ENCODE measurements at regions not wholly inside any gene's neighbourhood (a gene's known extent, or its start where the extent isn't known, plus 50 kb on each side); places are given as distances from the start of the nearest gene placed in this dataset.

GRCh38 chr6:87808005-87808757 lies 106.1 kb upstream of the AKIRIN2 start:
- Histone ChIP-seq H4K91ac (ENCODE audit: low read depth, low read length) (no peak overlapping the region), H4K8ac (ENCODE audit: low read depth, low read length) (no peak overlapping the region), H3K79me2 (ENCODE audit: control insufficient read depth, insufficient read depth, low read length, poor library complexity) (no peaks in the 10 kb centered on the region), H3K27ac (ENCODE audit: low read depth, low read length) (no peak overlapping the region), H3K4me1 (ENCODE audit: control insufficient read depth in 1 of 2, insufficient read depth in 2 of 2, low read length in 2 of 2) (no peaks in the 10 kb centered on the region), H3K4me2 (ENCODE audit: low read length) (no peak overlapping the region), H2BK120ac (ENCODE audit: insufficient read depth, low read length, poor library complexity) (no peak overlapping the region), H3K9me3 (ENCODE audit: insufficient read depth, low read depth, low read length) (peaks cover 2% of the 10 kb centered on the region), H2AK5ac (ENCODE audit: low read length) (no peak overlapping the region), H2AFZ (ENCODE audit: insufficient read depth, low read length, poor library complexity) (no peak overlapping the region), H3K79me1 (ENCODE audit: low read length) (no peaks in the 10 kb centered on the region), H3K23ac (ENCODE audit: low read length) (no peak overlapping the region), H3K27me3 (ENCODE audit: insufficient read depth, low read length) (no peaks in the 10 kb centered on the region), H3K18ac (ENCODE audit: low read length) (no peak overlapping the region), H3K36me3 (ENCODE audit: control insufficient read depth in 1 of 2, insufficient read depth in 2 of 2, low read length in 2 of 2) (no peaks in the 10 kb centered on the region), H3K14ac (ENCODE audit: low read length) (no peak overlapping the region), H2BK12ac (ENCODE audit: low read length) (no peak overlapping the region), H2BK5ac (ENCODE audit: low read depth, low read length, poor library complexity) (no peak overlapping the region), H3K4ac (ENCODE audit: low read depth, low read length) (no peak overlapping the region), H4K12ac (ENCODE audit: low read depth, low read length) (no peak overlapping the region), H3K4me3 (ENCODE audit: low read depth, low read length) (no peak overlapping the region), H3K9ac (ENCODE audit: low read length) (no peak overlapping the region)
- no CpG with 5 or more reads among the region's 5 CpGs for WGBS (ENCODE audit: extremely low coverage, insufficient coverage, insufficient read length)
- DNase-seq: peak in 1 of 2 donors; percentile 22

GRCh38 chr6:87807475-87807874 lies 105.4 kb upstream of the AKIRIN2 start:
- H3K4me1 ChIP-seq (ENCODE audit: control insufficient read depth in 1 of 2, insufficient read depth in 2 of 2, low read length in 2 of 2): no peaks in the 10 kb centered on the region
- H3K79me1 ChIP-seq (ENCODE audit: low read length): no peaks in the 10 kb centered on the region
- H3K4me2 ChIP-seq (ENCODE audit: low read length): no peak overlapping the region
- H3K27ac ChIP-seq (ENCODE audit: low read depth, low read length): no peak overlapping the region
- no peak overlapping the region for H3K14ac ChIP-seq (ENCODE audit: low read length)
- H3K4me3 ChIP-seq (ENCODE audit: low read depth, low read length): no peak overlapping the region
- no peak overlapping the region for H3K9ac ChIP-seq (ENCODE audit: low read length)
- H3K79me2 ChIP-seq (ENCODE audit: control insufficient read depth, insufficient read depth, low read length, poor library complexity): no peaks in the 10 kb centered on the region
- H2BK12ac ChIP-seq (ENCODE audit: low read length): no peak overlapping the region
- H4K91ac ChIP-seq (ENCODE audit: low read depth, low read length): no peak overlapping the region
- H3K27me3 ChIP-seq (ENCODE audit: insufficient read depth, low read length): no peaks in the 10 kb centered on the region
- H4K12ac ChIP-seq (ENCODE audit: low read depth, low read length): no peak overlapping the region
- no peak overlapping the region for H4K8ac ChIP-seq (ENCODE audit: low read depth, low read length)
- no peak for DNase-seq
- no peak overlapping the region for H2AFZ ChIP-seq (ENCODE audit: insufficient read depth, low read length, poor library complexity)
- H2AK5ac ChIP-seq (ENCODE audit: low read length): no peak overlapping the region
- H2BK5ac ChIP-seq (ENCODE audit: low read depth, low read length, poor library complexity): no peak overlapping the region
- no peak overlapping the region for H3K23ac ChIP-seq (ENCODE audit: low read length)
- no peak overlapping the region for H2BK120ac ChIP-seq (ENCODE audit: insufficient read depth, low read length, poor library complexity)
- no peaks in the 10 kb centered on the region for H3K36me3 ChIP-seq (ENCODE audit: control insufficient read depth in 1 of 2, insufficient read depth in 2 of 2, low read length in 2 of 2)
- no peak overlapping the region for H3K18ac ChIP-seq (ENCODE audit: low read length)
- WGBS (ENCODE audit: extremely low coverage, insufficient coverage, insufficient read length): no CpG with 5 or more reads among the region's 4 CpGs
- no peak overlapping the region for H3K4ac ChIP-seq (ENCODE audit: low read depth, low read length)
- H3K9me3 ChIP-seq (ENCODE audit: insufficient read depth, low read depth, low read length): peaks cover 2% of the 10 kb centered on the region

- Histone ChIP-seq H2BK12ac (ENCODE audit: low read length) (no peak overlapping the region), H3K9me3 (ENCODE audit: insufficient read depth, low read depth, low read length) (no peaks in the 10 kb centered on the region), H3K27ac (ENCODE audit: low read depth, low read length) (no peak overlapping the region), H3K4ac (ENCODE audit: low read depth, low read length) (no peak overlapping the region), H3K79me2 (ENCODE audit: control insufficient read depth, insufficient read depth, low read length, poor library complexity) (no peaks in the 10 kb centered on the region), H2BK5ac (ENCODE audit: low read depth, low read length, poor library complexity) (no peak overlapping the region), H3K9ac (ENCODE audit: low read length) (no peak overlapping the region), H2AK5ac (ENCODE audit: low read length) (no peak overlapping the region), H3K4me3 (ENCODE audit: low read depth, low read length) (no peak overlapping the region), H3K27me3 (ENCODE audit: insufficient read depth, low read length) (no peaks in the 10 kb centered on the region), H3K4me2 (ENCODE audit: low read length) (no peak overlapping the region), H3K36me3 (ENCODE audit: control insufficient read depth in 1 of 2, insufficient read depth in 2 of 2, low read length in 2 of 2) (no peaks in the 10 kb centered on the region), H3K18ac (ENCODE audit: low read length) (no peak overlapping the region), H2BK120ac (ENCODE audit: insufficient read depth, low read length, poor library complexity) (no peak overlapping the region), H3K23ac (ENCODE audit: low read length) (no peak overlapping the region), H4K12ac (ENCODE audit: low read depth, low read length) (no peak overlapping the region), H2AFZ (ENCODE audit: insufficient read depth, low read length, poor library complexity) (no peak overlapping the region), H4K91ac (ENCODE audit: low read depth, low read length) (no peak overlapping the region), H4K8ac (ENCODE audit: low read depth, low read length) (no peak overlapping the region), H3K79me1 (ENCODE audit: low read length) (no peaks in the 10 kb centered on the region), H3K4me1 (ENCODE audit: control insufficient read depth in 1 of 2, insufficient read depth in 2 of 2, low read length in 2 of 2) (no peaks in the 10 kb centered on the region), H3K14ac (ENCODE audit: low read length) (no peak overlapping the region)
- WGBS (ENCODE audit: extremely low coverage, insufficient coverage, insufficient read length): 100% methylated on average over 2 of the region's 4 CpGs
- no peak for DNase-seq
These were observed 104.6 kb upstream of the AKIRIN2 start for GRCh38 chr6:87806635-87807034.

GRCh38 chr6:87806099-87806498 lies 104.1 kb upstream of the AKIRIN2 start:
- H3K27me3 ChIP-seq (ENCODE audit: insufficient read depth, low read length): no peaks in the 10 kb centered on the region
- H3K18ac ChIP-seq (ENCODE audit: low read length): no peak overlapping the region
- H4K91ac ChIP-seq (ENCODE audit: low read depth, low read length): no peak overlapping the region
- no peak overlapping the region for H2BK5ac ChIP-seq (ENCODE audit: low read depth, low read length, poor library complexity)
- H2AFZ ChIP-seq (ENCODE audit: insufficient read depth, low read length, poor library complexity): no peak overlapping the region
- no peak overlapping the region for H3K4ac ChIP-seq (ENCODE audit: low read depth, low read length)
- no CpG with 5 or more reads among the region's 1 CpG for WGBS (ENCODE audit: extremely low coverage, insufficient coverage, insufficient read length)
- no peak overlapping the region for H3K23ac ChIP-seq (ENCODE audit: low read length)
- H2BK120ac ChIP-seq (ENCODE audit: insufficient read depth, low read length, poor library complexity): no peak overlapping the region
- H4K8ac ChIP-seq (ENCODE audit: low read depth, low read length): no peak overlapping the region
- no peaks in the 10 kb centered on the region for H3K79me2 ChIP-seq (ENCODE audit: control insufficient read depth, insufficient read depth, low read length, poor library complexity)
- no peak overlapping the region for H2AK5ac ChIP-seq (ENCODE audit: low read length)
- no peak overlapping the region for H3K4me3 ChIP-seq (ENCODE audit: low read depth, low read length)
- DNase-seq: no peak
- H3K27ac ChIP-seq (ENCODE audit: low read depth, low read length): no peak overlapping the region
- H3K4me1 ChIP-seq (ENCODE audit: control insufficient read depth in 1 of 2, insufficient read depth in 2 of 2, low read length in 2 of 2): no peaks in the 10 kb centered on the region
- no peak overlapping the region for H2BK12ac ChIP-seq (ENCODE audit: low read length)
- no peak overlapping the region for H4K12ac ChIP-seq (ENCODE audit: low read depth, low read length)
- no peak overlapping the region for H3K4me2 ChIP-seq (ENCODE audit: low read length)
- no peaks in the 10 kb centered on the region for H3K36me3 ChIP-seq (ENCODE audit: control insufficient read depth in 1 of 2, insufficient read depth in 2 of 2, low read length in 2 of 2)
- no peak overlapping the region for H3K14ac ChIP-seq (ENCODE audit: low read length)
- H3K9ac ChIP-seq (ENCODE audit: low read length): no peak overlapping the region
- no peaks in the 10 kb centered on the region for H3K9me3 ChIP-seq (ENCODE audit: insufficient read depth, low read depth, low read length)
- H3K79me1 ChIP-seq (ENCODE audit: low read length): no peaks in the 10 kb centered on the region
